Stomach (tissue), 4 donors: ENCODE measurements at regions not wholly inside any gene's neighbourhood (a gene's known extent, or its start where the extent isn't known, plus 50 kb on each side); places are given as distances from the start of the nearest gene placed in this dataset.

Experiments used
- CTCF ChIP-seq, 7 experiments: fragments of 450-650 bp in 4 of 7; fragments of 200-600 bp in 3 of 7; sonication (generic) in 3 of 7; IDR thresholded peaks; one replicate each; pipeline ENCODE4 v1.5.1; 2016 to 2019; ENCODE audit warnings: antibody characterized with exemption in 7 of 7, control low read depth in 2 of 7, mild to moderate bottlenecking in 1 of 7
- EP300 ChIP-seq: sonication (generic); formaldehyde crosslinking; IDR thresholded peaks from one replicate; pipeline ENCODE4 v1.6.1; 2017; ENCODE audit warnings: antibody characterized with exemption
- POLR2A ChIP-seq, 4 donors: fragments of 450-650 bp; IDR thresholded peaks; one replicate each; pipeline ENCODE4 v1.6.1; 2016; ENCODE audit warnings: antibody characterized with exemption in 4 of 4, control low read depth in 2 of 4, mild to moderate bottlenecking in 1 of 4, moderate library complexity in 1 of 4
- POLR2AphosphoS5 ChIP-seq, 3 donors: sonication (generic); formaldehyde crosslinking; IDR thresholded peaks; one replicate each; pipeline ENCODE4 v1.6.1; 2016; ENCODE audit warnings: antibody characterized with exemption in 3 of 3

- TF ChIP-seq CTCF (IDR thresholded peaks at IDR 0.05) (no peak), POLR2AphosphoS5 (IDR thresholded peaks at IDR 0.05) (no peak), POLR2A (IDR thresholded peaks at IDR 0.05) (no peak), EP300 (no peak)
Measured at GRCh38 chr6:153725456-153725855, 313.6 kb upstream of the OPRM1 start.
